ENCODE measurements at regions not wholly inside any gene's neighbourhood (a gene's known extent, or its start where the extent isn't known, plus 50 kb on each side); places are given as distances from the start of the nearest gene placed in this dataset.

GRCh38 chr2:190802129-190802528 is 78.5 kb upstream of the GLS start:
- Histone ChIP-seq H3K4me1 (no peaks in the 10 kb centered on the region), H3K36me3 (replicated peaks in 1 of 2; ENCODE audit: insufficient read depth in 1 of 2, low read depth in 2 of 2) (no peaks in the 10 kb centered on the region), H3K27ac (no peak overlapping the region), H3K27me3 (no peaks in the 10 kb centered on the region), H3K9me3 (no peaks in the 10 kb centered on the region), H3K4me3 (no peak overlapping the region)
- DNase-seq (no peak), ATAC-seq (no peak)
- WGBS, 2 donors, result 67 to 76% methylated on average over 3 of the region's 3 CpGs
- TF ChIP-seq CTCF (IDR thresholded peaks at IDR 0.05) (no peak), POLR2A (IDR thresholded peaks at IDR 0.05) (no peak)
- intact Hi-C loops (cut with DNase I), result no loop called here

- no peaks in the 10 kb centered on the region for H3K36me3 ChIP-seq (replicated peaks in 1 of 2; ENCODE audit: insufficient read depth in 1 of 2, low read depth in 2 of 2)
- no peak overlapping the region for H3K27ac ChIP-seq
- H3K4me3 ChIP-seq, result no peak overlapping the region
- ATAC-seq (no peak), DNase-seq (no peak)
- TF ChIP-seq CTCF (IDR thresholded peaks at IDR 0.05), result no peak
- no peak for TF ChIP-seq POLR2A (IDR thresholded peaks at IDR 0.05)
- no peaks in the 10 kb centered on the region for H3K4me1 ChIP-seq
- intact Hi-C loops (cut with DNase I), result no loop called here
- WGBS, 2 donors, result 67 to 82% methylated on average over 1 of the region's 1 CpG
- no peaks in the 10 kb centered on the region for H3K9me3 ChIP-seq
- no peaks in the 10 kb centered on the region for H3K27me3 ChIP-seq
Observed at GRCh38 chr2:190802626-190803209, 77.9 kb upstream of the GLS start.

- TF ChIP-seq POLR2A (IDR thresholded peaks at IDR 0.05) (no peak), CTCF (IDR thresholded peaks at IDR 0.05) (peak; percentile 14 to 76 (median 60))
- WGBS, 2 donors, result 33 to 37% methylated on average over 5 of the region's 5 CpGs
Observed at GRCh38 chr2:190804182-190804795, 76.3 kb upstream of the GLS start.

GRCh38 chr2:190805126-190805525 is 75.5 kb upstream of the GLS start:
- TF ChIP-seq POLR2A (IDR thresholded peaks at IDR 0.05), result no peak
- intact Hi-C loops (cut with DNase I), result no loop called here

More at GRCh38 chr2:190804182-190804795, 76.3 kb upstream of the GLS start:
- Histone ChIP-seq H3K27me3 (no peaks in the 10 kb centered on the region), H3K36me3 (replicated peaks in 1 of 2; ENCODE audit: insufficient read depth in 1 of 2, low read depth in 2 of 2) (no peaks in the 10 kb centered on the region), H3K27ac (no peak overlapping the region), H3K9me3 (no peaks in the 10 kb centered on the region), H3K4me1 (peaks cover 3% of the 10 kb centered on the region), H3K4me3 (no peak overlapping the region)
- ATAC-seq (peak; percentile 36), DNase-seq (no peak)
- intact Hi-C loops (cut with DNase I), result no loop called here

GRCh38 chr2:190805843-190806242 is 74.8 kb upstream of the GLS start:
- ATAC-seq (no peak), DNase-seq (no peak)
- Histone ChIP-seq H3K27me3 (no peaks in the 10 kb centered on the region), H3K4me1 (peaks cover 11% of the 10 kb centered on the region), H3K9me3 (no peaks in the 10 kb centered on the region), H3K27ac (no peak overlapping the region), H3K4me3 (no peak overlapping the region), H3K36me3 (replicated peaks in 1 of 2; ENCODE audit: insufficient read depth in 1 of 2, low read depth in 2 of 2) (no peaks in the 10 kb centered on the region)
- no peak for TF ChIP-seq CTCF (IDR thresholded peaks at IDR 0.05)
- TF ChIP-seq POLR2A (IDR thresholded peaks at IDR 0.05), result no peak
- intact Hi-C loops (cut with DNase I), result no loop called here
- WGBS, 2 donors, result 62 to 75% methylated on average over 3 of the region's 3 CpGs

More at GRCh38 chr2:190805126-190805525, 75.5 kb upstream of the GLS start:
- ATAC-seq (no peak), DNase-seq (no peak)
- WGBS, 2 donors, result 38 to 55% methylated on average over 1 of the region's 1 CpG
- no peak overlapping the region for H3K27ac ChIP-seq
- peaks cover 11% of the 10 kb centered on the region for H3K4me1 ChIP-seq
- H3K4me3 ChIP-seq, result no peak overlapping the region
- no peaks in the 10 kb centered on the region for H3K27me3 ChIP-seq
- no peaks in the 10 kb centered on the region for H3K36me3 ChIP-seq (replicated peaks in 1 of 2; ENCODE audit: insufficient read depth in 1 of 2, low read depth in 2 of 2)
- H3K9me3 ChIP-seq, result no peaks in the 10 kb centered on the region

Data from body of pancreas (tissue), 4 donors.